ENCODE measurements at regions not wholly inside any gene's neighbourhood (a gene's known extent, or its start where the extent isn't known, plus 50 kb on each side); places are given as distances from the start of the nearest gene placed in this dataset.
A peak's percentile ranks its signal among the peaks of the same experiment; 100 is the strongest.
"Not testable (repeated sequence)": the region's sequence is repeated elsewhere in the genome, so short reads cannot be mapped to it uniquely, and the experiment has no call there.

GRCh38 chr12:66776974-66777373 lies 98.1 kb upstream of the GRIP1 start:
- peak in 1 of 2 donors; percentile 15 for DNase-seq

GRCh38 chr12:66779466-66779865 lies 100.6 kb upstream of the GRIP1 start:
- no peak for DNase-seq

GRCh38 chr12:66786531-66787308 lies 107.8 kb upstream of the GRIP1 start:
- no peak for DNase-seq

- no peak for DNase-seq
Observed at GRCh38 chr12:66799551-66799950, 120.7 kb upstream of the GRIP1 start.

- no peak for DNase-seq
Observed at GRCh38 chr12:66800046-66800445, 121.2 kb upstream of the GRIP1 start.

GRCh38 chr12:66803930-66804329 lies 125.1 kb upstream of the GRIP1 start:
- DNase-seq, result no peak

- no peak for DNase-seq
Observed at GRCh38 chr12:66804563-66804974, 125.7 kb upstream of the GRIP1 start.

GRCh38 chr12:66808606-66809005 lies 129.7 kb upstream of the GRIP1 start:
- no peak for DNase-seq

GRCh38 chr12:66813137-66813892 lies 134.4 kb upstream of the GRIP1 start:
- peak in 1 of 2 donors; percentile 12 for DNase-seq

- DNase-seq, result no peak
Observed at GRCh38 chr12:66819587-66819986, 140.7 kb upstream of the GRIP1 start.

- DNase-seq, result no peak
Observed at GRCh38 chr12:66822961-66823360, 144.1 kb upstream of the GRIP1 start.

- DNase-seq, result no peak
Observed at GRCh38 chr12:66823857-66824570, 145.1 kb upstream of the GRIP1 start.

- not testable (repeated sequence) for DNase-seq
Observed at GRCh38 chr12:66825921-66826320, 147.0 kb upstream of the GRIP1 start.

- no peak for DNase-seq
Observed at GRCh38 chr12:66829660-66830325, 150.9 kb upstream of the GRIP1 start.

GRCh38 chr12:66831495-66831894 lies 152.6 kb upstream of the GRIP1 start:
- no peak for DNase-seq

GRCh38 chr12:66832997-66833396 lies 154.1 kb upstream of the GRIP1 start:
- no peak for DNase-seq

GRCh38 chr12:66836623-66837310 lies 157.9 kb upstream of the GRIP1 start:
- DNase-seq, result no peak

GRCh38 chr12:66837311-66837627 lies 158.4 kb upstream of the GRIP1 start:
- DNase-seq, result no peak

- DNase-seq, result no peak
Observed at GRCh38 chr12:66838366-66838765, 159.5 kb upstream of the GRIP1 start.

GRCh38 chr12:66848967-66849366 lies 170.1 kb upstream of the GRIP1 start:
- no peak for DNase-seq

- DNase-seq, result no peak
Observed at GRCh38 chr12:66851134-66851533, 172.3 kb upstream of the GRIP1 start.

GRCh38 chr12:66852091-66852490 lies 173.2 kb upstream of the GRIP1 start:
- DNase-seq, result no peak

- no peak for DNase-seq
Observed at GRCh38 chr12:66852765-66853164, 173.9 kb upstream of the GRIP1 start.

All from activated CD4-positive, alpha-beta T cell treated with anti-CD3 and anti-CD28 coated beads for 4 hours (primary cell).